OCI-M2 (cell line): ENCODE measurements at regions not wholly inside any gene's neighbourhood (a gene's known extent, or its start where the extent isn't known, plus 50 kb on each side); places are given as distances from the start of the nearest gene placed in this dataset.
"Not testable (repeated sequence)": the region's sequence is repeated elsewhere in the genome, so short reads cannot be mapped to it uniquely, and the experiment has no call there.

Experiments
- DNase-seq: peaks from one replicate; lab custom pipeline; 2025; ENCODE audit not compliant: unreplicated experiment; lab: John Stamatoyannopoulos, UW

DNA sequence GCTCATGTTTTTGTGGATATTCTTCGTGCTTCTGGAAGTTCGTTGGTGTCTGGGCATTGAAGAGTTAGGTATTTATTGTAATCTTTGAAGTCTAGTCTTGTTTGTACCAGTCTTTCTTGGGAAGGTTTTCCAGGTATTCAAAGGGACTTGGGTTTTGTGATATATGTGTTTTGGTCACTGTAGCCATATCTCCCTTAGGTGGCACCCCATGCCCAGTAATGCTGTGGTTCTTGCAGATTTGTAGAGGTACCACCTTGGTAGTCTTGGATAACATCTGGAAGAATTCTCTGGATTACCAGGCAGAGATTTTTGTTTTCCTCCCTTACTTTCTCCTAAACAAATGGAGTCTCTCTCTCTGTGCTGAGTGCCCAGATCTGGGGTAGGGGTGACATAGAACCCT, 184.1 kb downstream of the TEX13C start:
- no peak for DNase-seq

DNA sequence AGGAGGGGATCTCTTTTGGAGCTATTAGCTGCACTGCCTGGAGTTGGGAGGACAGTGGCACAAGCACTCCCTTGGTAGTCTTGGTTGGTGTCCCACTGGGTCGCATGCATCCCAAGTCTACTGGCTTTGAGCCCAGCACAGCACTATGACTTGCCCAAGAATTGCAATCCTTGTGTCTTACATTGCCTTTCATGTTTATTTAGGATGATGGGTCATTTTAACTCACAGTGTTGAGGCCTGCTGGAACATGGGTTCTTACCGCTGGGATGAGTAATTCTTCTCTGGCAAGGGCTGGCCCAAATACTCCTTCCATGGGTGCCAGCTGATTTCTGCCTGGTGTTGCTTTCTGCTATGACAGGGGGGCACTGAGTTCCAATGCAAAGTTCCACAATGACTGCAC, 185.5 kb downstream of the TEX13C start:
- DNase-seq = no peak

- DNase-seq = no peak
These were observed 187.4 kb downstream of the TEX13C start for GRCh38 chrX:125507119-125507518.

DNA sequence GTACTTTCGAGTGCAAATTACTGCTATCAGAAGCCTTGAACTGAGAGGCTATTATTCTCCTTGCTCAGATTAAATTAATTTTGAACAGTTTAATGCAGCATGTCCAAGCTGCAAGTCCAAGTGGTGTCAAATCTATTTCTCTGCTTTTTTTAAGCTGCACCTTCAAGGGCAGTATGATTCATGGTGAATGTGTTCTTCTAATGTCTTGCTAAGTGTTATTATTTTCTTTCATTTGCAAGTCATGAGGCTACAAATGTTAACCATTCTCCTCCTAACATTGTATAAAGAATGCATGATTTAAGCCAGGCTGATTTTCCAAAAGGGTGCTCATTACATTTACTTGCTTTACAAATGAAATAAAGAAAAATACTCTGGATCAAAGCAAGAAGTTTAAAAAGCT, 200.4 kb downstream of the TEX13C start:
- no peak for DNase-seq

DNA sequence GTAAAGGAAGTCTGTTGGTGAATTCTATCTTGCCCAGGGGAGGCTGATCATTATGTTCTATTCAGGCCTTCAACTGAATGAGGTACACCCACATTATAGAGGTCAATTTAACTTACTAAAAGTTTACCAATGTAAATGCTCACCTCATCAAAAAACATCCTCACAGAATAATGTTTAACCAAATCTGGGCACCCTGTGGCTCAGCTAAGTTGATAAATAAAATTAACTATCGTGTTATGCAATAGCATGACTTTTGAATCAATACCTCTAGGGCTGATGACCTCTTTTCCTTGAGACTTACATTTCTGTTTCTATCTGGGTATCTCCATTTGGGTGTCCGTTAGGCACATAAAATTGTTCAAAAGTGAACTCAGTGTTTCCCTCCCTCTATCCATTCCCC, 203.1 kb downstream of the TEX13C start:
- no peak for DNase-seq

DNA sequence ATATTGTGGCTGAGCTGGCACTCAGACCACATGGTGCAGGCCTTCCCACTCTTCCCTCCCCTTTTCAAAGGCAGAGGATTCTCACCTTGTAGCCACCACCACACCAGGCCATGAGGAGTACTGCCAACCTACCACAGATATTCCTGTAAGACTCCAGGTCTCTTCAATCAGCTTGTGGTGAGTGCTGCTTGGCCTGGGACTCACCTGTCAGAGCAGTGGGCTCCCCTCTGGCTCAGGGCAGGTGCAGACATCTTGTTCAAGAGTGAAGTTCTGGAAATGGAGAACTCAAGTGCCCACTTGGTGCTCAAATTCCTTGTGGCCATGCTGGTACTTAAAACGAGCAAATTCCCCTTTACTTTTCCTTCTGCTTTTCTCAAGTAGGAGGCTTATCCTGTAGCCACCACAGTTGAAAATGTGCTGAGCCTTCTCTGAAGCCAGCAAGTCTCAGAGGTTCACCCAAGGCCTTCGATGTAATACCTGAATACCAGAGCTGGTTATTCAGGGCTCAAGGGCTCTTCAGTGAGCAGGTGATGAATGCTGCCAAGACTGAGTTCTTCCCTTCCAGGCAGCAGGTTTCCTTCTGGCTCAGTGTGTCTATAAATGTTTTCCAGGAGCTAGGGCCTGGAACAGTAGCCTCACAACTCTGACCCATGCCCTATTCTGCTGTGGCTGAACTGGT, 212.9 kb downstream of the TEX13C start:
- no peak for DNase-seq

DNA sequence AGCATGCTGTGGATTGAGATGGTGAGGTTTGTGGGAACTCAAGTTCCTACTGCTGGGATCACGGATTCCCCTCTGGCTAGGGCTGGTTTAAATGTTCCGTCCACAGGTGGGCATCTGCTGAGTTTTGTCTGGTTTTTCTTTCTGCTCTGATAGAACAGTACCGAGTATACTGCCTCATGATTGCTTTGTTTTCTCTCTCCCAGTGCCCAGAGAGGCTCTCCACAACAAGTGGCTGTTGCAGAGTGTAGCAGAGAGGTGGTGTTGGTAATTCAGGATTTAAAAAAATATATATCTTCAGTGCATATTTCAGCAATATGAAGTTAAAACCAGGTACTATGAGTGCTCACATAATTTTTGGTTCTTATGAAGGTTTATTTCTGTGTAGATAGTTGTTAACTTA, 213.7 kb downstream of the TEX13C start:
- no peak for DNase-seq

- DNase-seq = no peak
These were observed 224.5 kb downstream of the TEX13C start for GRCh38 chrX:125544031-125544660.

GRCh38 chrX:125544856-125545255, 225.2 kb downstream of the TEX13C start:
- no peak for DNase-seq

DNA sequence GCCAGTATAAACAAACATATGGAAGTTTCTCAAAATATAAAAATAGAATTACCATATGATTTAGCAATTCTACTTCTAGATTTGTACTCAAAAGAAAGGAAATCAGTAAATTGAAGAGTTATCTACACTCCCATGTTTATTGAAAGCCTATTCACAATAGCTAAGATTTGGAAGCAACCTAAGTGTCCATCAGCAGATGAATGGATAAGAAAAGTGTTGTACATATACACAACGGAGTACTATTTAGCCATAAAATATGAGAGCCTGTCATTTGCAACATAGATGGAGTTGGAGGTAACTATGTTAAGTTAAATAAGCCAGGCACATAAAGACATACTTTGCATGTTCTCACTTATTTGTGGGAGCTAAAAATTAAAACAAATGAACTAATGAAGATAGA, 257.8 kb downstream of the TEX13C start:
- no peak for DNase-seq

- DNase-seq = no peak
These were observed 284.8 kb downstream of the TEX13C start for GRCh38 chrX:125604448-125604847.

- no peak for DNase-seq
These were observed 285.5 kb downstream of the TEX13C start for GRCh38 chrX:125605145-125605544.

DNA sequence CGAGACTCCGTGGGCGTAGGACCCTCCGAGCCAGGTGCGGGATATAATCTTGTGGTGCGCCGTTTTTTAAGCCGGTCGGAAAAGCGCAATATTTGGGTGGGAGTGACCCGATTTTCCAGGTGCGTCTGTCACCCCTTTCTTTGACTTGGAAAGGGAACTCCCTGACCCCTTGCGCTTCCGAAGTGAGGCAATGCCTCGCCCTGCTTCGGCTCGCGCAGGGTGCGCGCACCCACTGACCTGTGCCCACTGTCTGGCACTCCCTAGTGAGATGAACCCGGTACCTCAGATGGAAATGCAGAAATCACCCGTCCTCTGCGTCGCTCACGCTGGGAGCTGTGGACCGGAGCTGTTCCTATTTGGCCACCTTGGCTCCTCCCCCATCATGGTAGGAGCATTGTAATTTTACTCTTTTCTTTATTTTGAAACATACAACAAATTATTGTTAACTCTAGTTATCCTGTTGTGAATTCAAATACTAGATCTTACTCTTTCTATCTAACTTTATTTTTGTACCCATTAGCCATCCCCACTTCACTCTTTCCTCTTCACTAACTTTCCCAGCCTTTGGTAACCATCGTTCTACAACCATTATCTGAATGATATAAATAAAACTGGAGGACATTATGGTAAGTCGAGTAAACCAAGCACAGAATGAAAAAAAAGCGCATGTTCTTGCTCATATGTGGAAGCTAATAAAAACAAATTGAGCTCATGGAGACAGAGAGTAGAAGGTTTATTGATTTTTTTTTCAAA, 295.1 kb downstream of the TEX13C start:
- not testable (repeated sequence) for DNase-seq

- no peak for DNase-seq
These were observed 301.3 kb downstream of the TEX13C start for GRCh38 chrX:125620715-125621587.

DNA sequence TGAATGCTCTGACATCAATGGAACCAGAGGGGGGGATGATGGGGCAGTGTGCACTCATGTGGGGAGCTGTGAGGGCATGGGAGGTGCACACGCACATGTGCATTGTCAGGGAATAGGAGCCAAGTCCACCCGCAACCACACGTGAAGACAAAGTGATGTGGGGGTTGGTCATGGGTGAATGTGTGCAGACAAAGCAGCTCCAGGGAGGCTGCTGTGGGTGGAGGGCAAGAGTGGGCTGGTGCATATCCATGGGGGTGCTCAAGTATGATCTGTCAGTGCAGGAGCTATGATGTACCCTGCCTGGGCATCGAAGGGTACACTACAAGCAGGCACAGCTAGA, 301.9 kb downstream of the TEX13C start:
- no peak for DNase-seq

DNA sequence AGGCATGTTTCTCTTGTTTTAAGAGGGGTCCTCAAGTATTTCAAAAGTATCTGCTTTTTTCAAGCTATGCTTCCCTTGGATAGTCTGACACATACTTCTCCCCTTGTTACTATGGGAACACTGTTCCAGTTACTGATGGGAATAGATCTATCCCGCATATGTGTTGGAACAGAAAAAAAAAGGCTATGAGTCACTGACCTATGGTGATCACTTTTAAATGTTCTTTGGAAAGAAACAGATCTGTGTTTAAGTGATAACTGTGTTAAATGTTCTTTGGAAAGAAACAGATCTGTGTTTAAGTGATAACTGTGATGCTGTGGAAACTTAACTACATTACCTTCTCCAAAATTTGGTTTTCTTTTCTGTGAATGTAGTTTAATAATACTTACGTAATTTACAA, 303.2 kb downstream of the TEX13C start:
- DNase-seq = no peak

GRCh38 chrX:125627676-125628075, 308.0 kb downstream of the TEX13C start:
- no peak for DNase-seq

- DNase-seq = no peak
These were observed 308.8 kb downstream of the TEX13C start for GRCh38 chrX:125628435-125628834.

DNA sequence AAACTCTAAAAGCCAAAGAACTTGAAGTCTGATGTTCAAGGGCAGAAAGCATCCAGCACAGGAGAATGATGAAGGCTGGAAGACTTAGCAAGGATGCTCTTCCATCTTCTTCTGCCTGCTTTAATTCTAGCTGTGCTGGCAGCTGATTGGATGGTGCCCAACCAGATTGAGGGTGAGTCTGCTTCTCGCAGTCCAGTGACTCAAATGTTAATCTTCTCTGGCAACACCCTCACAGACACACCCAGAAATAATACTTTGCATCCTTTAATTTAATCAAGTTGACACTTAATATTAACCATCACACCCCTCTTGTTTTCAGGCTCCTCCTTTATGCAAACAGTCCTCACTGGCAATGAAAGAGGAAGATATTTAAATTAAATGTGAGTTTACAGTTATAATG, 321.7 kb downstream of the TEX13C start:
- DNase-seq = no peak

- no peak for DNase-seq
These were observed 326.5 kb downstream of the TEX13C start for GRCh38 chrX:125646195-125646594.

DNA sequence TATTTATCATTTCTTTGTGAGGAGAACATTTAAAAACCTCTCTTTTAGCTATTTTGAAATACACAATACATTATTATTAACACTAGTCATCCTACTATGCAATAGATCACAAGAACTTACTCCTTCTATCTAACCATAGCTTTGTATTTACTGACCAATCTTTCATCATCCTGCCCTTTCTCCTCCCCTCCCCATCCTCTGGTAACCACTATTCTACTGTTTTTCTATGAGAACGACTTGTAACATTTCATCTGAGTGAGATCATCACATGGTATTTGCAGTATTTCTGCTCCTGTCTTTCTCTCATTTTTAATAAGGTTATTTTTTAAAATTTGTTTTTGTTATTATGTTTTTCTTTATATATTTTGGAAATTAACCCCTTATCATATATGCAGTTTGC, 331.8 kb downstream of the TEX13C start:
- no peak for DNase-seq
